Neutrophil (primary cell): ENCODE measurements at regions not wholly inside any gene's neighbourhood (a gene's known extent, or its start where the extent isn't known, plus 50 kb on each side); places are given as distances from the start of the nearest gene placed in this dataset.

Experiments used
- H3K27ac ChIP-seq: fragments of 200-600 bp; sonication (generic); 2 replicates; pipeline ENCODE4 v1.5.1; 2016; ENCODE audit warnings: mild to moderate bottlenecking, moderate library complexity
- H3K27me3 ChIP-seq: fragments of 200-600 bp; sonication (generic); 2 replicates; pipeline ENCODE4 v1.6.0; 2016; ENCODE audit warnings: mild to moderate bottlenecking
- H3K36me3 ChIP-seq: fragments of 200-600 bp; sonication (generic); 2 replicates; pipeline ENCODE4 v1.5.1; 2017
- H3K4me1 ChIP-seq, 2 experiments: fragments of 200-600 bp in 1 of 2; sonication (generic) in 1 of 2; 1 replicate in 1 of 2; 2 replicates in 1 of 2; pipeline versions ENCODE4 v1.5.1 to v1.6.1; 2013 to 2016; ENCODE audit warnings: low read depth in 1 of 2, low read length in 1 of 2, mild to moderate bottlenecking in 1 of 2, moderate library complexity in 1 of 2; ENCODE audit not compliant: control insufficient read depth in 1 of 2, insufficient read depth in 1 of 2
- H3K4me3 ChIP-seq, 2 experiments: fragments of 200-600 bp in 1 of 2; sonication (generic) in 1 of 2; 1 replicate in 1 of 2; 2 replicates in 1 of 2; pipeline ENCODE4 v1.5.1; 2013 to 2016; ENCODE audit warnings: low read depth in 1 of 2, low read length in 1 of 2, mild to moderate bottlenecking in 1 of 2, moderate library complexity in 1 of 2
- H3K9me3 ChIP-seq: fragments of 200-600 bp; sonication (generic); 2 replicates; pipeline ENCODE4 v1.5.1; 2016
- CTCF ChIP-seq: fragments of 200-600 bp; sonication (generic); IDR thresholded peaks from 2 replicates; pipeline ENCODE4 v1.5.1; 2016; ENCODE audit warnings: antibody characterized with exemption

- Histone ChIP-seq H3K9me3 (no peaks in the 10 kb centered on the region), H3K27me3 (no peaks in the 10 kb centered on the region), H3K4me3 (no peak overlapping the region), H3K4me1 (peaks cover 18 to 19% of the 10 kb centered on the region in 2 experiments), H3K27ac (no peak overlapping the region), H3K36me3 (no peaks in the 10 kb centered on the region)
- TF ChIP-seq CTCF = no peak
Observed at GRCh38 chr10:6364283-6364682, 161.6 kb downstream of the PFKFB3 start.

- no peak overlapping the region for H3K4me3 ChIP-seq
- no peaks in the 10 kb centered on the region for H3K27me3 ChIP-seq
- H3K4me1 ChIP-seq = peaks cover 18 to 19% of the 10 kb centered on the region in 2 experiments
- no peak overlapping the region for H3K27ac ChIP-seq
- no peak for TF ChIP-seq CTCF
- H3K36me3 ChIP-seq = no peaks in the 10 kb centered on the region
- no peaks in the 10 kb centered on the region for H3K9me3 ChIP-seq
Observed at GRCh38 chr10:6364893-6365292, 162.2 kb downstream of the PFKFB3 start.

- Histone ChIP-seq H3K27ac (no peak overlapping the region), H3K36me3 (no peaks in the 10 kb centered on the region), H3K4me3 (no peak overlapping the region), H3K9me3 (no peaks in the 10 kb centered on the region), H3K27me3 (no peaks in the 10 kb centered on the region), H3K4me1 (peaks cover 18 to 19% of the 10 kb centered on the region in 2 experiments)
- TF ChIP-seq CTCF = no peak
Observed at GRCh38 chr10:6365384-6365783, 162.7 kb downstream of the PFKFB3 start.
